Astrocyte (in vitro differentiated cells and primary cell): ENCODE measurements at regions not wholly inside any gene's neighbourhood (a gene's known extent, or its start where the extent isn't known, plus 50 kb on each side); places are given as distances from the start of the nearest gene placed in this dataset.

ENCODE experiments used
- DNase-seq: peaks from one replicate; pipeline ENCODE4 v3.0.0-alpha.2; 2010; ENCODE audit warnings: low read depth
- FAIRE-seq: peaks from 2 replicates; lab custom pipeline; 2011; peaks lifted over from hg19 to GRCh38; lab: Jason Lieb, UNC
- H2AFZ ChIP-seq: 2 replicates; pipeline ENCODE4 v1.6.0; 2012; ENCODE audit warnings: low read depth, low read length, inconsistent platforms
- H3K27ac ChIP-seq: 2 replicates; pipeline ENCODE4 v1.5.1; 2011; ENCODE audit warnings: low read depth, low read length, inconsistent platforms
- H3K27me3 ChIP-seq: 2 replicates; pipeline ENCODE4 v1.6.0; 2011; ENCODE audit warnings: low read length, inconsistent platforms; ENCODE audit not compliant: insufficient read depth
- H3K36me3 ChIP-seq: 2 replicates; pipeline ENCODE4 v1.5.1; 2011; ENCODE audit warnings: low read length, inconsistent platforms; ENCODE audit not compliant: insufficient read depth
- H3K4me1 ChIP-seq: 2 replicates; pipeline ENCODE4 v1.5.1; 2011; ENCODE audit warnings: low read length, inconsistent platforms; ENCODE audit not compliant: insufficient read depth
- H3K4me2 ChIP-seq: 2 replicates; pipeline ENCODE4 v1.6.0; 2012; ENCODE audit warnings: low read length, inconsistent platforms
- H3K4me3 ChIP-seq: 2 replicates; pipeline ENCODE4 v1.5.1; 2011; ENCODE audit warnings: low read depth, mild to moderate bottlenecking, low read length, inconsistent platforms; ENCODE audit not compliant: insufficient read depth
- H3K79me2 ChIP-seq: 2 replicates; pipeline ENCODE4 v1.6.0; 2012; ENCODE audit warnings: mild to moderate bottlenecking, low read length, inconsistent platforms; ENCODE audit not compliant: insufficient read depth
- H3K9ac ChIP-seq: 2 replicates; pipeline ENCODE4 v1.6.0; 2012; ENCODE audit warnings: mild to moderate bottlenecking, low read length, inconsistent platforms
- H3K9me3 ChIP-seq: 2 replicates; pipeline ENCODE4 v1.5.1; 2012; ENCODE audit warnings: low read depth, mild to moderate bottlenecking, low read length, inconsistent platforms; ENCODE audit not compliant: insufficient read depth
- H4K20me1 ChIP-seq: 2 replicates; pipeline ENCODE4 v1.6.0; 2012; ENCODE audit warnings: low read length, inconsistent platforms; ENCODE audit not compliant: insufficient read depth
- H3K27ac Mint-ChIP-seq: one replicate; pipeline ENCODE4 v1.8.0; 2021; ENCODE audit warnings: mild to moderate bottlenecking, mixed read lengths; ENCODE audit not compliant: unreplicated experiment
- H3K27me3 Mint-ChIP-seq: one replicate; pipeline ENCODE4 v1.8.0; 2021; ENCODE audit warnings: low read depth, mixed read lengths; ENCODE audit not compliant: unreplicated experiment
- H3K36me3 Mint-ChIP-seq: one replicate; pipeline ENCODE4 v1.8.0; 2021; ENCODE audit warnings: low read depth, mixed read lengths; ENCODE audit not compliant: unreplicated experiment
- H3K4me1 Mint-ChIP-seq: one replicate; pipeline ENCODE4 v1.8.0; 2021; ENCODE audit warnings: low read depth, mixed read lengths; ENCODE audit not compliant: unreplicated experiment
- H3K4me3 Mint-ChIP-seq: one replicate; pipeline ENCODE4 v1.8.0; 2021; ENCODE audit warnings: mild to moderate bottlenecking, moderate library complexity, mixed read lengths; ENCODE audit not compliant: unreplicated experiment
- H3K9me3 Mint-ChIP-seq: one replicate; pipeline ENCODE4 v1.8.0; 2021; ENCODE audit warnings: mild to moderate bottlenecking, mixed read lengths; ENCODE audit not compliant: unreplicated experiment
- EZH2 ChIP-seq: IDR thresholded peaks from 2 replicates; pipeline ENCODE4 v1.6.1; 2012; ENCODE audit warnings: mild to moderate bottlenecking, low read length, inconsistent platforms; ENCODE audit not compliant: insufficient read depth
- TF ChIP-seq, protein P1 (sequence below): IDR thresholded peaks from 2 replicates; pipeline ENCODE4 v1.5.1; 2011; ENCODE audit warnings: low read depth, mild to moderate bottlenecking, inconsistent platforms, low read length, moderate library complexity; ENCODE audit not compliant: insufficient read depth

- Mint-ChIP-seq H3K27me3 (no peaks in the 10 kb centered on the region), H3K27ac (no peak overlapping the region), H3K4me1 (peaks cover 20% of the 10 kb centered on the region), H3K9me3 (peaks cover 2% of the 10 kb centered on the region), H3K4me3 (no peak overlapping the region), H3K36me3 (peaks cover 4% of the 10 kb centered on the region)
- TF ChIP-seq, protein P1, sequence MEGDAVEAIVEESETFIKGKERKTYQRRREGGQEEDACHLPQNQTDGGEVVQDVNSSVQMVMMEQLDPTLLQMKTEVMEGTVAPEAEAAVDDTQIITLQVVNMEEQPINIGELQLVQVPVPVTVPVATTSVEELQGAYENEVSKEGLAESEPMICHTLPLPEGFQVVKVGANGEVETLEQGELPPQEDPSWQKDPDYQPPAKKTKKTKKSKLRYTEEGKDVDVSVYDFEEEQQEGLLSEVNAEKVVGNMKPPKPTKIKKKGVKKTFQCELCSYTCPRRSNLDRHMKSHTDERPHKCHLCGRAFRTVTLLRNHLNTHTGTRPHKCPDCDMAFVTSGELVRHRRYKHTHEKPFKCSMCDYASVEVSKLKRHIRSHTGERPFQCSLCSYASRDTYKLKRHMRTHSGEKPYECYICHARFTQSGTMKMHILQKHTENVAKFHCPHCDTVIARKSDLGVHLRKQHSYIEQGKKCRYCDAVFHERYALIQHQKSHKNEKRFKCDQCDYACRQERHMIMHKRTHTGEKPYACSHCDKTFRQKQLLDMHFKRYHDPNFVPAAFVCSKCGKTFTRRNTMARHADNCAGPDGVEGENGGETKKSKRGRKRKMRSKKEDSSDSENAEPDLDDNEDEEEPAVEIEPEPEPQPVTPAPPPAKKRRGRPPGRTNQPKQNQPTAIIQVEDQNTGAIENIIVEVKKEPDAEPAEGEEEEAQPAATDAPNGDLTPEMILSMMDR: no peak
- H4K20me1 ChIP-seq: peaks cover 5% of the 10 kb centered on the region
- H2AFZ ChIP-seq: no peak overlapping the region
- no peaks in the 10 kb centered on the region for H3K79me2 ChIP-seq
- H3K27me3 ChIP-seq: no peaks in the 10 kb centered on the region
- peaks cover 4% of the 10 kb centered on the region for H3K4me1 ChIP-seq
- no peak for DNase-seq
- no peak overlapping the region for H3K4me3 ChIP-seq
- H3K9ac ChIP-seq: no peak overlapping the region
- FAIRE-seq: no peak
- H3K4me2 ChIP-seq: no peak overlapping the region
- no peaks in the 10 kb centered on the region for H3K9me3 ChIP-seq
- H3K27ac ChIP-seq: no peak overlapping the region
- no peaks in the 10 kb centered on the region for H3K36me3 ChIP-seq
Measured at GRCh38 chr7:131029002-131029401, 295.0 kb upstream of the KLF14 start.

- Histone ChIP-seq H2AFZ (no peak overlapping the region), H3K4me2 (no peak overlapping the region), H3K79me2 (no peaks in the 10 kb centered on the region), H3K27me3 (no peaks in the 10 kb centered on the region), H4K20me1 (peaks cover 9% of the 10 kb centered on the region), H3K9me3 (no peaks in the 10 kb centered on the region), H3K4me1 (peaks cover 2% of the 10 kb centered on the region), H3K27ac (no peak overlapping the region), H3K4me3 (no peak overlapping the region), H3K36me3 (no peaks in the 10 kb centered on the region), H3K9ac (no peak overlapping the region)
- Mint-ChIP-seq H3K36me3 (peaks cover 4% of the 10 kb centered on the region), H3K27ac (no peak overlapping the region), H3K4me1 (peaks cover 16% of the 10 kb centered on the region), H3K4me3 (no peak overlapping the region), H3K27me3 (no peaks in the 10 kb centered on the region), H3K9me3 (peaks cover 2% of the 10 kb centered on the region)
- FAIRE-seq: no peak
- no peak for DNase-seq
- no peak for TF ChIP-seq EZH2
- TF ChIP-seq, protein P1: no peak
Measured at GRCh38 chr7:131031099-131031868, 296.4 kb upstream of the MKLN1 start.

- FAIRE-seq: no peak
- H3K4me3 ChIP-seq: no peak overlapping the region
- peaks cover 4% of the 10 kb centered on the region for H3K36me3 Mint-ChIP-seq
Measured at GRCh38 chr7:131032786-131033185, 294.9 kb upstream of the MKLN1 start.

More at GRCh38 chr7:131032786-131033185, 294.9 kb upstream of the MKLN1 start:
- peaks cover 4% of the 10 kb centered on the region for H4K20me1 ChIP-seq
- H3K9ac ChIP-seq: no peak overlapping the region
- H3K4me2 ChIP-seq: no peak overlapping the region
- H3K27me3 ChIP-seq: no peaks in the 10 kb centered on the region
- TF ChIP-seq, protein P1: no peak
- no peak for TF ChIP-seq EZH2
- Mint-ChIP-seq H3K4me3 (no peak overlapping the region), H3K4me1 (peaks cover 5% of the 10 kb centered on the region), H3K27ac (no peak overlapping the region), H3K9me3 (no peaks in the 10 kb centered on the region), H3K27me3 (no peaks in the 10 kb centered on the region)
- H3K9me3 ChIP-seq: no peaks in the 10 kb centered on the region
- H3K4me1 ChIP-seq: no peaks in the 10 kb centered on the region
- no peak overlapping the region for H2AFZ ChIP-seq
- DNase-seq: no peak
- H3K36me3 ChIP-seq: no peaks in the 10 kb centered on the region
- H3K27ac ChIP-seq: no peak overlapping the region
- H3K79me2 ChIP-seq: no peaks in the 10 kb centered on the region
